HG02852 (cell line): ENCODE measurements at regions not wholly inside any gene's neighbourhood (a gene's known extent, or its start where the extent isn't known, plus 50 kb on each side); places are given as distances from the start of the nearest gene placed in this dataset.

Experiments used
- ATAC-seq: cut with Tn5 transposase; IDR thresholded peaks from one replicate; pipeline ENCODE4 v1.9.1; 2021; ENCODE audit warnings: mild to moderate bottlenecking, moderate library complexity; ENCODE audit not compliant: unreplicated experiment

- ATAC-seq: no peak
Measured at GRCh38 chr2:120807751-120808150, 72.1 kb downstream of the GLI2 start.

- no peak for ATAC-seq
Measured at GRCh38 chr2:120809151-120809550, 73.5 kb downstream of the GLI2 start.

GRCh38 chr2:120809609-120810440, 74.2 kb downstream of the GLI2 start:
- ATAC-seq: no peak

GRCh38 chr2:120810639-120811038, 75.0 kb downstream of the GLI2 start:
- no peak for ATAC-seq

GRCh38 chr2:120812866-120813265, 77.2 kb downstream of the GLI2 start:
- ATAC-seq: no peak

GRCh38 chr2:120814352-120814751, 78.7 kb downstream of the GLI2 start:
- ATAC-seq: no peak

- ATAC-seq: no peak
Measured at GRCh38 chr2:120815292-120815691, 79.6 kb downstream of the GLI2 start.

- no peak for ATAC-seq
Measured at GRCh38 chr2:120817136-120817955, 81.7 kb downstream of the GLI2 start.

GRCh38 chr2:120817956-120818325, 82.3 kb downstream of the GLI2 start:
- no peak for ATAC-seq

GRCh38 chr2:120818441-120818920, 82.8 kb downstream of the GLI2 start:
- no peak for ATAC-seq

- ATAC-seq: no peak
Measured at GRCh38 chr2:120819720-120820210, 84.1 kb downstream of the GLI2 start.

GRCh38 chr2:120820263-120820952, 84.7 kb downstream of the GLI2 start:
- no peak for ATAC-seq

GRCh38 chr2:120820953-120821279, 85.2 kb downstream of the GLI2 start:
- ATAC-seq: no peak

- no peak for ATAC-seq
Measured at GRCh38 chr2:120821446-120822160, 85.9 kb downstream of the GLI2 start.

- ATAC-seq: no peak
Measured at GRCh38 chr2:120822933-120823332, 87.3 kb downstream of the GLI2 start.

GRCh38 chr2:120823551-120823950, 87.9 kb downstream of the GLI2 start:
- ATAC-seq: no peak

- no peak for ATAC-seq
Measured at GRCh38 chr2:120824246-120824645, 88.6 kb downstream of the GLI2 start.

GRCh38 chr2:120825370-120826259, 89.9 kb downstream of the GLI2 start:
- no peak for ATAC-seq

- no peak for ATAC-seq
Measured at GRCh38 chr2:120826260-120826648, 90.6 kb downstream of the GLI2 start.
